IPS-15b (cell line): ENCODE measurements at regions not wholly inside any gene's neighbourhood (a gene's known extent, or its start where the extent isn't known, plus 50 kb on each side); places are given as distances from the start of the nearest gene placed in this dataset.
"Not testable (repeated sequence)": the region's sequence is repeated elsewhere in the genome, so short reads cannot be mapped to it uniquely, and the experiment has no call there.

Experiments used
- H3K27me3 ChIP-seq: one replicate; pipeline ENCODE4 v1.6.1; 2013; ENCODE audit warnings: low read length; ENCODE audit not compliant: control insufficient read depth, insufficient read depth
- H3K36me3 ChIP-seq: one replicate; pipeline ENCODE4 v1.6.1; 2013; ENCODE audit warnings: low read length; ENCODE audit not compliant: control insufficient read depth, insufficient read depth
- H3K4me1 ChIP-seq: one replicate; pipeline ENCODE4 v1.6.1; 2013; ENCODE audit warnings: mild to moderate bottlenecking, low read length; ENCODE audit not compliant: control insufficient read depth, insufficient read depth
- H3K4me3 ChIP-seq: one replicate; pipeline ENCODE4 v1.5.1; 2013; ENCODE audit warnings: low read depth, low read length
- H3K9ac ChIP-seq: one replicate; pipeline ENCODE4 v1.6.1; 2013; ENCODE audit warnings: low read depth, mild to moderate bottlenecking, low read length
- H3K9me3 ChIP-seq: one replicate; pipeline ENCODE4 v1.6.1; 2013; ENCODE audit warnings: mild to moderate bottlenecking, low read length; ENCODE audit not compliant: control insufficient read depth, insufficient read depth

- H3K9ac ChIP-seq: no peak overlapping the region
- peaks cover 6% of the 10 kb centered on the region for H3K9me3 ChIP-seq
- H3K4me1 ChIP-seq: no peaks in the 10 kb centered on the region
- no peaks in the 10 kb centered on the region for H3K36me3 ChIP-seq
- no peaks in the 10 kb centered on the region for H3K27me3 ChIP-seq
- no peak overlapping the region for H3K4me3 ChIP-seq
Observed at GRCh38 chr16:60001523-60001922, 1267.4 kb upstream of the GOT2 start.

GRCh38 chr16:59997706-59998105 lies 1263.6 kb upstream of the GOT2 start:
- no peaks in the 10 kb centered on the region for H3K27me3 ChIP-seq
- no peaks in the 10 kb centered on the region for H3K36me3 ChIP-seq
- H3K9ac ChIP-seq: no peak overlapping the region
- no peaks in the 10 kb centered on the region for H3K4me1 ChIP-seq
- peaks cover 6% of the 10 kb centered on the region for H3K9me3 ChIP-seq
- no peak overlapping the region for H3K4me3 ChIP-seq

GRCh38 chr16:59993101-59993500 lies 1259.0 kb upstream of the GOT2 start:
- Histone ChIP-seq H3K27me3 (no peaks in the 10 kb centered on the region), H3K9me3 (no peaks in the 10 kb centered on the region), H3K4me3 (no peak overlapping the region)

GRCh38 chr16:59991171-59991570 lies 1257.1 kb upstream of the GOT2 start:
- H3K4me1 ChIP-seq: no peaks in the 10 kb centered on the region
- no peaks in the 10 kb centered on the region for H3K9me3 ChIP-seq
- no peaks in the 10 kb centered on the region for H3K27me3 ChIP-seq

More at GRCh38 chr16:59993101-59993500, 1259.0 kb upstream of the GOT2 start:
- Histone ChIP-seq H3K9ac (no peak overlapping the region), H3K4me1 (no peaks in the 10 kb centered on the region), H3K36me3 (no peaks in the 10 kb centered on the region)

GRCh38 chr16:59988591-59988990 lies 1254.5 kb upstream of the GOT2 start:
- no peaks in the 10 kb centered on the region for H3K27me3 ChIP-seq
- no peaks in the 10 kb centered on the region for H3K36me3 ChIP-seq
- H3K4me3 ChIP-seq: no peak overlapping the region
- no peak overlapping the region for H3K9ac ChIP-seq
- H3K9me3 ChIP-seq: no peaks in the 10 kb centered on the region
- H3K4me1 ChIP-seq: no peaks in the 10 kb centered on the region

More at GRCh38 chr16:59991171-59991570, 1257.1 kb upstream of the GOT2 start:
- Histone ChIP-seq H3K9ac (no peak overlapping the region), H3K36me3 (no peaks in the 10 kb centered on the region), H3K4me3 (no peak overlapping the region)

- Histone ChIP-seq H3K9ac (no peak overlapping the region), H3K4me1 (no peaks in the 10 kb centered on the region), H3K27me3 (no peaks in the 10 kb centered on the region), H3K9me3 (peaks cover 4% of the 10 kb centered on the region), H3K36me3 (no peaks in the 10 kb centered on the region), H3K4me3 (no peak overlapping the region)
Observed at GRCh38 chr16:59975953-59976352, 1241.8 kb upstream of the GOT2 start.

- Histone ChIP-seq H3K9ac (no peak overlapping the region), H3K4me3 (no peak overlapping the region), H3K36me3 (no peaks in the 10 kb centered on the region), H3K9me3 (peaks cover 4% of the 10 kb centered on the region), H3K4me1 (no peaks in the 10 kb centered on the region), H3K27me3 (no peaks in the 10 kb centered on the region)
Observed at GRCh38 chr16:59973966-59974365, 1239.8 kb upstream of the GOT2 start.

- Histone ChIP-seq H3K36me3 (no peaks in the 10 kb centered on the region), H3K4me1 (no peaks in the 10 kb centered on the region), H3K4me3 (no peak overlapping the region), H3K27me3 (no peaks in the 10 kb centered on the region), H3K9me3 (peaks cover 4% of the 10 kb centered on the region), H3K9ac (no peak overlapping the region)
Observed at GRCh38 chr16:59971264-59971663, 1237.1 kb upstream of the GOT2 start.

- no peaks in the 10 kb centered on the region for H3K4me1 ChIP-seq
- no peaks in the 10 kb centered on the region for H3K27me3 ChIP-seq
- no peak overlapping the region for H3K9ac ChIP-seq
- H3K36me3 ChIP-seq: no peaks in the 10 kb centered on the region
- H3K9me3 ChIP-seq: no peaks in the 10 kb centered on the region
- no peak overlapping the region for H3K4me3 ChIP-seq
Observed at GRCh38 chr16:59964232-59964924, 1230.3 kb upstream of the GOT2 start.

GRCh38 chr16:59959311-59959710 lies 1225.2 kb upstream of the GOT2 start:
- Histone ChIP-seq H3K9ac (no peak overlapping the region), H3K9me3 (no peaks in the 10 kb centered on the region), H3K36me3 (no peaks in the 10 kb centered on the region), H3K27me3 (no peaks in the 10 kb centered on the region), H3K4me1 (no peaks in the 10 kb centered on the region), H3K4me3 (no peak overlapping the region)

GRCh38 chr16:59950431-59950830 lies 1216.3 kb upstream of the GOT2 start:
- H3K9ac ChIP-seq: no peak overlapping the region
- H3K9me3 ChIP-seq: no peaks in the 10 kb centered on the region
- H3K4me1 ChIP-seq: no peaks in the 10 kb centered on the region
- no peaks in the 10 kb centered on the region for H3K36me3 ChIP-seq
- no peaks in the 10 kb centered on the region for H3K27me3 ChIP-seq
- no peak overlapping the region for H3K4me3 ChIP-seq

- not testable (repeated sequence) for H3K9me3 ChIP-seq, H3K4me3 ChIP-seq, H3K36me3 ChIP-seq, H3K27me3 ChIP-seq, H3K4me1 ChIP-seq, H3K9ac ChIP-seq
Observed at GRCh38 chr16:59944041-59944440, 1209.9 kb upstream of the GOT2 start.
